ENCODE measurements at regions not wholly inside any gene's neighbourhood (a gene's known extent, or its start where the extent isn't known, plus 50 kb on each side); places are given as distances from the start of the nearest gene placed in this dataset.
"Not testable (repeated sequence)": the region's sequence is repeated elsewhere in the genome, so short reads cannot be mapped to it uniquely, and the experiment has no call there.

DNA sequence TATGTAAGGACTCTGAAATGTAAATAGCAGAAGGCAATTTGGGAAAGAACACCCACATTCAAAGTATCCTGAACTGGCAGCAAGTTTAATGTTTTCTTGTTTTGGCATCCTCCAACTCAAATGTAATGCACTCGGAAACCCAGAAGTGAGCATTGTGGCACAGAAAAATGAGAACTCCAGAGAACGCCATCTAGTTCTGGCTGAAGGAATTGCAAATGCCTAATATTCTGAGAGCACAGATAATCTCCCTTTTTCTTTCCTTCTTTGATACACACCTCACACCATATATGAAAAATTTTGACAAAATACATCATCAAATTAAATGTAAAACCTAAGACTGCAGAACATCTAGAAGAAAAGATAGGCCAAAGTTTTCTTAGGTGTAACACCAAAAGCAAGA, 52.1 kb downstream of the PWWP3B start:
- no peak for DNase-seq

DNA sequence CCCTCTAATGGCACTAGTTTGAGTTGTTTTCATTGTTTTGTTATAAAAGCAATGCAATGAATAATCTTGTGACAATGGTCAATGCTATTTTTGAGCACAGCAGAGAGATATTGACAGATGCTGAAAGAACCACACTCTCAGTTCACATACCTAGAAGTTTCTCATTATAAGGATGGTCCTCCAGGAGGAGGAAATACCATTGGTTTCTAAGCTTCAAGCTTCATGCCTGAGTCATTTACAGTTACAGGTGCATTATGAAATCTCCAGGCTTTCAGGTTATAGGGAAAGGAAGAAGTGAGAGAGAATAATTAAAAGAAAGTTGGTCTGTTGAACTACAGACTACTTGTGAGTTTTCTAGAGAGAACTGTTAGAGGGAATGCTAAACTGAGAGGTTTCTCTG, 75.3 kb downstream of the PWWP3B start:
- no peak for DNase-seq

DNA sequence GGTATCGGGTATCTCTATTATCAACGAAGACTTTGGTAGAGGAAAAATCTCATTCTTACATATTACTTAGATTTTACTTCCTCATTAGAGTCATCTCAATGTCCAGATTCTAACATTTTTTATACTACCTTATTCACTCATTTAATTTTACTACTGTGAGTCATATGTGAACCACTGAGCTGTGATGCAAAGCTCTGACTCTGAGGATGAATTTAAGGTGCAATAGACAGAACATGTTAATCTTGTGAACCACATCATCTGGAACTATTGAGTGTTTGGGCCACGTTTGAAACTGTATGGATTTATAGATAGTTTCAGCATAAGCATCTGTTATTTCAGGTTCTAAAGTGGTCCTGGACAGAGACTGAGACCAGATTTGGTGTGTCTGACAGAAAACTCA, 78.4 kb downstream of the PWWP3B start:
- DNase-seq = no peak

DNA sequence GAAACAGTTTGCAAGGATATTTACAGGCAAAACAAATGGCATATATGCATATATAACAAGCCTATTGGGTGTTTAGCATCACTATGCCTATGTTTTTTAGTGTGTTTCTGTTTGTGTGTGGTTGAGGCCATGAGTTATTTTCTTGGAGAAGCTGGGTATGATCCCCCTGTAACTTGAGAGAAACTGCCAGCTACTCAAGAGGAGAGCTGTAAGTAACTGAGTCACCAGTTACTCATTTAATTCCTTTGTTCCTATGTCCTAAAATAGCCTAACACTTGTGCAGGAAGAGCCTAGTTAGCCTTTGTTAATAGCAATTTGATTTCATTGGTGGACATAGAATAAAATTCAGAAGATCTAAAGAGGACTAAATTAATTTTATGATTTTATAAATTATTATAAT, 79.1 kb downstream of the PWWP3B start:
- no peak for DNase-seq

DNA sequence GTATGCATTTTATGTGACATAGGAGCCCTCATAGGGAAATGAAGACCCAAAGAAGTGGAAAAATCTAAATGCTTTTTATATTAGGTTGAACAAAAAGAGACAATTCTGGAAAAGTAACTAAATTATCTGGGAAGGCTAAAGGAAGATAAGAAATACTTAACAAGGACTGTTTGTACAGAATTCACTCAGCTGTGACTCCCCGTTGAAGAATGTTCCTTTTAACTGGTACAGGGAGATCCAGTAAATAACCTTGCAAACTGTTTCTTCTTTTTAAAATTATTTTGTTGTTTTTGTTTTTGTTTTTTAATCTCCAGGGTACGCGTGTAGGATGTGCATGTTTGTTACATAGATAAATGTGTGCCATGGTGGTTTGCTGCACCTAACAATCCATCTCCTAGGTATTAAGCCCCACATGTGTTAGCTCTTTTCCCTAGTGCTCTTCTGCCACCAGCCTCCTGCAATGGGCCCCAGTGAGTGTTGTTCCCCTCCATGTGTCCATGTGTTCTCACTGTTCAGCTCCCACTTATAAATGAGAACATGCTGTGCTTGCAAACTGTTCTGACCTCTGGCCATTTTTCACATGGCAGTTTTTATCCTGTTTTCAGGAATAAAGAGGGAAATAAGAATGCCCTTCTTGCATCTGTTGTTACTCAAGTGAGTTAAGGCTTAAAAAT, 81.7 kb downstream of the PWWP3B start:
- no peak for DNase-seq

DNA sequence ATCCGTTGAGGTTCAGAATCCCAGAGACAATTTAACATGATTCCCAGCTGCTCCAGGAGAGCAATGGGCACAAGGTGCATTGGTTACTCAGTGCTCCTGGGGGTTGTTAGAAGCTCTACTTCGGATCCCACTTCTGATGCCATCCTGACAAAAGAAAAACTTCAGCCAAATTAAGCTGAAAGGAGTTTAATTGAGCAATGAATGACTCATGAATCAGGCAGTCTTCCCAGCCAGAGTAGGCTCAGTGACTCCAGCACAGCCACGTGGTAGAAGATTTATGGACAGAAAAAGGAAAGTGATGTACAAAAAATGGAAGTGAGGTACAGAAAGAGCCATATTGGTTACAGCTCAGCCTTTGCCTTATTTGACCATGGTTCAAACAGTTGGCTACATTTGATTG, 95.7 kb downstream of the PWWP3B start:
- no peak for DNase-seq

DNA sequence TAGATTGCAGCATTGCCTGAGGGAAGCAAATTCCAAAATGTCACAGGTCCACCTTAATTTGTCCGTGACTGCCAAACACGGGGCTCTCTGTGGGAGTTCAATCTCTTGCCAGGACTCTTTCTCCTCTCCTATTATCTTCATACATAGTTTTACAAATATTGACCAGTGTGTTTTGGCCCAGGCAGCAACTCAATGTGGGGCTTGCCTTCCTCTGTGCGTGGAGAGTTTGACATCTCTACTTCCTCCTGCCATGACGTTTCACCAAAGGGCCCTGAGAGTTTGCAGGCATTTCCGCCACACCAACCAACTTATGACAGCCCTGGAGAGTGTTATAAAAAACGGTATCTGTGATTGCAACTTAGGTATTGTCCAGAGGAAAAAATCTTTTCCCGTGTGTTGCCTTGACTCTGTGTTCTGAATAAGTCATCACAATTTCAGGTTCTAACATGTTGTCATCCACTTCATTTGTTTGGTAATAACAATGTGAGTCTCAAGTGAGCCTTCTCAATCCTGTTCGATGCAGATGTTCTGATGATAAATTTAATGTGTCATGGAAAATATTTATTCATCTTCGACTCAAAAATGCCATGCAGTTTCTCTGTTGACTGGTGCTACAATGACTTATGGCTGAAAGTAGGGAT, 106.0 kb downstream of the PWWP3B start:
- not testable (repeated sequence) for DNase-seq

DNA sequence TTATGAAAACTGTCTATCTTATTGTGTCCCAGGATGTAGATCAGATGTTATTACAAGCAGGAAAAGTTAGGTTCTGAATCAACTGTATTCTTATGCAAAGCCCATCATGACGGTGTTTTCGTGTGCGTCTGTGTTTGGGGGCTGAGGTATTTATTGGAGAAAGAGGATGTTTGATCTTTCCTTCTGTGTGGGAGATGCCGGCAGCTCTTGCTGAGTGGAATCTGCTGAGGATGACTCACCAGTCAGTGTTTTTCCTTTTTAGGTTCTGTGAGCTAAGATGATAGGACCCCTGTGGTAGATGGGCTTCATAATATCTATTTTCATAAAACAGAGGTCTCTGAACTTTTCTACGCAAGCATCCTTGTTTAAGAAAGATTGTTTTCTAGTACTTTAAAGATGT, 107.1 kb downstream of the PWWP3B start:
- DNase-seq = not testable (repeated sequence)

DNA sequence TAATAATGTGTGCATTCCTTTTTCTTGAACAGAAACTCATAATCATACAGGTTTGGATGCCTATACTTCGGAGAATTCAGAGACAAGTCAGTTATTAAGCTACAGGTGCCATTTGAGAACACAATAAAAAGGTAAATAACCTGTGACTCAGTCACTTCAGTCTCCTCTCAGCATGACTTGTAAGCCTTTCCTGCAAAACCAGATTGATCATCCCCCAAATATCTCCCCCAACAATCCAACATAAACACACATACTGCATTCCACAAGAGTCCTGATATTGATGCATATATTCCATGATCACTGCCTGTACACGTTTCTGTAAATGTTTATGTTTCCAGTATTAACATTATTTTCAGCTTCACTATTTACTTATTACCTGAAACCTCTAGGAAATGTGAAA, 110.8 kb downstream of the PWWP3B start:
- DNase-seq = no peak

DNA sequence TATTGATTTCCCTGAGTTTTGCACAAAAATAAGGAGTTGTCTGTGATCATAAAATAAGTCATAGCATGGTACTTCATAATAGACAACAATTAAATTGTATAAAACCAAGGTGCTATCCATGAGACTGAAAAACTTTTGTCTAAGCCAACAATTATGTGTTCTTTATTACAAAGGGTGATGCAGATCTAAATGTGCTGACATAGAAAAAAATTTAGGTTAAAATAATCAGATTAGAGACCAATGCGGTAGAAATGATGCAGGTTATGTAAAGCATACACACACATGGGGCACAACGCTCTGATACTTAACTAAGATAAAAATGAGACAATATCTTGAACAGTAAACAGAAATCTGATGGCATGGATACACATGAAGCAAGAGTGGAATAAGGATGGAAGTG, 113.3 kb downstream of the PWWP3B start:
- DNase-seq = no peak

DNA sequence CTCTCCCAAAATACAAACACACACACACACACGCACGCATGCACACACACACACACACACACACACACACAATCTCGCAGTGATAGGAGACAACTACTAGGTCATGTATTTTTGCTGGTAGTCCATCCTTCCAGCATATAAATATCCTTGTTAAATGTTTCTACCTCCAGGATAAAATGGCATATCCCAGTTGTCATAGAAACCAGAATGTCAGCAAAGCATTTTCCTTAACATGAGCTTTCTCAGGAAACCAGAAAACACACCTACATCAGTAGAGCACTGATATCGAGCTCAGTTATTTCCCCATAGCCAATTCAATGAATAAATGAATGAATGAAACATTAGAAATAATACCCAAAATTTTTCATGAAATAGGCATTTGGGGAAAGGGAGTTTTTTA, 115.7 kb downstream of the PWWP3B start:
- DNase-seq = no peak

DNA sequence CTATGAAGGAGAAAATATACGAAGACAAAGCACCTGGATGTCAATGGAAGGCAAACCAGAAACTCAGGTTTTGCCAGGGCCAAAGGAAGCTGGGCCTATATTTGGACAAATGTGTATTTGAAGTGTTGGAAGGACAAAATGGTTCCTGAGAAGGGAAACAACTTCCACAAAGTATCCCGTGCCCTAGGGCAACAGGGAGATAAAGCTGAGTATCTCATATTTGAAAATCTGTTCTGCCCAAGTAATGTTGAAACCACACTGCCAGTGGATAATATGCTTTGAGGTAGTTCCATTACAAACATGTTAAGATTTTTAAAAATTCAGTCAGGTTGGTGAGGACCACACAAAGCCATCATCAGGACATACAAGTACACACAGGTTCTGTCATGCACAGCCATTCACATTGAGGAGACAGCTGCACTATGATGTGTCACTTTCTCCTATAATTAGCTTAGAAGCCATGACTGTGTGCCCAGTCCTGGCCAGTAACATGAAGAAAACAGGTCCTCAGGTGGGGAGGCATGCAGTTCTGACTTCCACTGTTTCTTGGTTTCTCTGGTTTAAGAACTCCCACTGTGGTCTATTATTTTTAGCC, 116.4 kb downstream of the PWWP3B start:
- no peak for DNase-seq

DNA sequence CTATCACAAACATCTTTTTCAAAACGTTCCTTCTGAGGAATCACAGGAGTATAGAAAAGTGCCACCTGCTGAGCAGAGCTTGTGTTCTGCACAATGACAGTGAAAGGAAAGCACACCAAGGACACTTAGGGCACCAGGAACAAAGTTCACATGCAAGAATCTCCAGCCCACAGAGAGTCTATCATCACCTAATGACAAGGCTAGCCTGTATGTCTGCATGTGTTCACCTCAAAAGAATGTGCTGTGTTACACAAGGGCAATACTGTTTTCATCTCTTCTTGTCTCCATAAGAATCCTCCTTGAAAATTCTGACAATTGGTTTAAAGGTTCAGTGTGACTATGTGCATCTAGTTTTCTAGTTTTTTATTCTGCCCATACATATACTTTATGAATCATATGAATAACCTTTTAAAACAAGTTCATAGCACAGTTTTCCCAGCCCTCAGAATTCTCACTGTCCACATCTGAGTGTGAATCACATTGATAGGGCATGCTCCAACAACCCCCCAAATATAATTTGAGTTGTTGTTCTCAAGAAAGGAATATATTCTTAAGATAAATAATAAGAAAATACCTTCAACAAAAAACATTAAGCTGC, 118.0 kb downstream of the PWWP3B start:
- DNase-seq = no peak

DNA sequence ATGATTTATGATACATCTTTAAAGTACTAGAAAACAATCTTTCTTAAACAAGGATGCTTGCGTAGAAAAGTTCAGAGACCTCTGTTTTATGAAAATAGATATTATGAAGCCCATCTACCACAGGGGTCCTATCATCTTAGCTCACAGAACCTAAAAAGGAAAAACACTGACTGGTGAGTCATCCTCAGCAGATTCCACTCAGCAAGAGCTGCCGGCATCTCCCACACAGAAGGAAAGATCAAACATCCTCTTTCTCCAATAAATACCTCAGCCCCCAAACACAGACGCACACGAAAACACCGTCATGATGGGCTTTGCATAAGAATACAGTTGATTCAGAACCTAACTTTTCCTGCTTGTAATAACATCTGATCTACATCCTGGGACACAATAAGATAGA, 122.7 kb downstream of the PWWP3B start:
- DNase-seq = not testable (repeated sequence)

DNA sequence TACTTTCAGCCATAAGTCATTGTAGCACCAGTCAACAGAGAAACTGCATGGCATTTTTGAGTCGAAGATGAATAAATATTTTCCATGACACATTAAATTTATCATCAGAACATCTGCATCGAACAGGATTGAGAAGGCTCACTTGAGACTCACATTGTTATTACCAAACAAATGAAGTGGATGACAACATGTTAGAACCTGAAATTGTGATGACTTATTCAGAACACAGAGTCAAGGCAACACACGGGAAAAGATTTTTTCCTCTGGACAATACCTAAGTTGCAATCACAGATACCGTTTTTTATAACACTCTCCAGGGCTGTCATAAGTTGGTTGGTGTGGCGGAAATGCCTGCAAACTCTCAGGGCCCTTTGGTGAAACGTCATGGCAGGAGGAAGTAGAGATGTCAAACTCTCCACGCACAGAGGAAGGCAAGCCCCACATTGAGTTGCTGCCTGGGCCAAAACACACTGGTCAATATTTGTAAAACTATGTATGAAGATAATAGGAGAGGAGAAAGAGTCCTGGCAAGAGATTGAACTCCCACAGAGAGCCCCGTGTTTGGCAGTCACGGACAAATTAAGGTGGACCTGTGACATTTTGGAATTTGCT, 123.8 kb downstream of the PWWP3B start:
- not testable (repeated sequence) for DNase-seq

DNA sequence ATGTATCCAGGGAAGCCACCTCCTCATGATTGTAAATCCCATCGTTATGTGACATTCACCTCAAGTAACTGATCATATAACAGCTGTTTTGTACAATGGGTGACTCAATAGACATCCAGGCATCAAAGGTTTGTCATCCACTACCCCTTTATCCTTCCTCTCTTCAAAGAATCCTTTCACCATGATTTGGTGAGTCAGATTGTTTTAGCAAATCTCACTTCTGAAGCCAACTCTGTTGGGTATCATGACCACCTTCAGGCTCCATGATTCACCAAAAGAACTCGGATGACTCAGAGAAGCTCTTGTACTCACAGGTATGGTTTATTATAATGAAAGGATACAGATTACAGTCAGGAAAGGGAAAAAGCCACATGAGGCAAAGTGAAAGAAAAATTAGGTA, 132.1 kb downstream of the PWWP3B start:
- no peak for DNase-seq

DNA sequence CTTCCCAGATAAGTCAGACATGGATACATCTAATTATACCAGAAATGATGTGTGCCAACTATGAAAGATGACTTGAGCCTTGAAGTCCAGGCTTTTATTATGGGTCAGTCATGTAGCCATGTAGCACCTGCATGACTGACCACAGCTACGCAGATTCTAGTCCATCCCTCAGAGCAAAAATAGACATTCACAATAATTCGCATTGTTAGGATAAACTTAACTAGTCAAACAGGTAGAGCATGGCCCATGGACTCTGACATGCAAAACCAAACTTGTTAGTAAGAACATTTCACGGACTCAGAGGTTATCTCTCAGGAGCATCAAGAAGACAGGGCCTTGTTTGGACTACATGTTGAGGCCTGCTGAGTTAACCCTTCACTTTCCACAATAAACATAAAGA, 132.6 kb downstream of the PWWP3B start:
- DNase-seq = no peak

DNA sequence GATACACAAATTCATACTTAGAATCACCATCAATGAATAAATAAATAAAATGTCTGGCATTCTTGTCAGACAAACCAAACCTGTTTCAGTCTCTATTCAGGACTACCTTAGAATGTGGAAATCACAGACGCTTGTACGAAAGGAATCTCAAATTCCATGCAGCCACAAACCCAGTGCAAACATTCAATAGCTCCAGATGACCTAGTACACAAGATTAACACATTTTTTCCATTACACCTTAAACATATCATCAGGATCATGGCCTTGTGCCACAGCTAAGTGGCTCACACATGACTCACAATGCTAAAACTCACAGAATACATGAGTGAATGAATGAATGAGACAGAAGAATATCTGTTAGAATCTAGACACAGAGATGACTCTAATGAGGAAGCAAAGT, 134.2 kb downstream of the PWWP3B start:
- DNase-seq = no peak

DNA sequence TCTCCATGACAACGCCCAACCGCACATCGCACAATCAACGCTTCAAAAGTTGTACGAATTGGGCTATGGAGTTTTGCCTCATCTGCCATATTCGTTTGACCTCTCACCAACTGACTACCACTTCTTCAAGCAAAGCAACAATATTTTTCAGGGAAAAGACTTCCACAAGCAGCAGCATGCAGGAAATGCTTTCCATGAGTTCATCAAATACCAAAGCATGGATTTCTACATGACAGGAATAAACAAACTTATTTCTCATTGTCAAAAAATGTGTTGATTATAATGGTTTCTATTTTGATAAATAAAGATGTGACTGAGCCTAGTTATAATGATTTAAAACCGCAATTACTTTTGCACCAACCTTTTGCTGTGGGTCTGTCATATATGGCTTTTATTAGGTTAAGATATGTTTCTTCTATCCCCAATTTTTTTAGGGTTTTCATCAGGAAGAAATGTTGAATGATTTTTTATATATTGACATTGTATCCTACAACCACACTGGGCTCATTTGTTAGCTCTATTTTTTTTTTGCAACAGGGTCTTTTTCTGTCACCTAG, 138.4 kb downstream of the PWWP3B start:
- DNase-seq = no peak

DNA sequence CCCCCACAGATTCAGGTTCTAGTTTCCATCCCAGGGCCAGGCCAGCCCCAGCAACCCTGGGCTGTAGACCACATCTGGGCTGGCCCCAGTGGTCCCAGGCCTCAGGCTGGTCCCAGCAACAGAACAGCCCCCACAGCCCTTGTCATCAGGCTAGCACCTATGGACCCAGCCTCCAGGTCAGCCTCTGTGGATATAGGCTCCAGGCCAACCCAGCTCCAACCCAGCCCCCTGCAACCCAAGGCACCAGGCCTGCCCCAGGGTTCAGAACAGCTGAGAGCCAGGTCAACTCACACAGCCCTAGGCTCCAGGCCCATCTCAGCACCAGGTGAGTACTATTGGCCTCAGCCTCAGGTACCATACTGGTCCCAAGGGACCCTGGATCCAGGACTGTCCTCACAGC, 155.3 kb downstream of the PWWP3B start:
- DNase-seq = no peak

DNA sequence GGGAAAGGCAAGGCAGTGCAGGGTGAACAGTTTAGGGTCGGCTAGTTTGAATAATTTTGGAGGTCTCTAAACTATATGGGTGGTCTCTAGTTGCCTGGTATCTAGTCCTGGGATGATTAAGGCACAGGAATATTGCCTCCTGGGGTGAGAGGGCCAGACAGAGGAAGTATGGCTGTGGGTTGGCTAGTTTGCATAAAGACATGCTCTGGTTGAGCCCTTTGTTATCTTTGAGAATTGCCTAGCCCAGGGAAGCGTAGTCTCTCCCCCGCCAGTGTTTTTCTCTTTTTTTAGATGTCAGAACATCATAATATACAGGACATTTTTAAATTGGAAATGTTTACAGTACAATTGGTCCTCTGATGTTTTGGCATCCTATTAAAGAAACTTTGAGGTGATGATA, 163.5 kb downstream of the PWWP3B start:
- no peak for DNase-seq

DNA sequence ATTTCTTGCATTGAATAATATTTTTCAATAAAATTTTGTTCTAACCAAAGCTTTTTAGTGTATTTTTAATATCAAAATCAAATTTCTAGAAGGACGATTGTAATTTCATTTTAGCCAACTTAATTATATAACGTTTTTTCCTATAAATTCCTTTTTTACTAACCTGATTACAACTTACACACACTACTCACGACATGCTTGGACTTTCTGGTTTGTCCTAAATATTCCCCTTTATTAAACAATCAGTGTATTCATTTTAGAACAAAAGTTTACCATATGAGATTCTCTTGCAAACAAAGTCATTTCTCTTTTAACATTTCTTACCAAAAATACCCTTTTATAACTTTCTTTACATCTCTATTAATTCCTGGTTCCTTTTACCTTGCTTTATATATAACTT, 173.7 kb downstream of the PWWP3B start:
- DNase-seq = no peak

DNA sequence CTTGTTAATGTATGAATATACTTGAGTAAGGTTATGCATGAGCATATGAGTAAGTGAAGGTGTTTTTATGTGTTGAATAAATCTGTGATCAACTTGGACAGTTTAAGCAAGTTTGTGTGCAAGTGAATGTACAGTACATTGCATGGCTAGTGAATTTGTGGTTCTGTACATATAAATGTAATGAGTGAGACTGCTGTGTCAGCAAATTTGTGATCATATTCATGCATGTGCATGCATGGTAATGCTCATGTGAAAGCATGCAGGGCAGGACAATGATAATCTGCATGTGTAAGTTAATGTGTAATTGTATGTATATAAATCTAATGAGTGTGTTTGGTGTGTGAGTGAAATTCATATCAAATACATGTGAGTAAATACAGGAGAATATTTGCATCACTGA, 188.5 kb downstream of the PWWP3B start:
- no peak for DNase-seq

DNA sequence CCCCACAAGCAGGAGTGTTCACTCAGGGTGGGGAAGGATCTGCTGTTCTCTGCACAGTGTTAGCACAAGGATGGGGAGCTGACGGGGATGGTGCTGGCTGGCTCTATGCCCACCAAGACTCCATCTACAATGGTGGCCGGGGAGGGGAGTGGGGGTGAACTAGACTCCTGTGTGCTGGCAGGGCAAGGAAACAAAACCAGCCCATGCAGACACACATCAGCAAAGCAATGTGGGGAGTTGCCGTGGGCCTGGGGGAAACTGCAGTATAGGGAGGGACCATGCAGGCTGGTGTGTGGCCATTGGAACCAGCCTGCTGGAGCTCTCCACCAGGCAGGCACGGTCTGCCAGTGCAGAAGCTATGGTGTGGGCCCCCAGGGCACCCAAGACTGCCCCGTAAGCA, 195.1 kb downstream of the PWWP3B start:
- no peak for DNase-seq
